ENCODE measurements at regions not wholly inside any gene's neighbourhood (a gene's known extent, or its start where the extent isn't known, plus 50 kb on each side); places are given as distances from the start of the nearest gene placed in this dataset.

- TF ChIP-seq PRRX2 (CRISPR knock-in tag; IDR thresholded peaks at IDR 0.05) (no peak), RELA (CRISPR knock-in tag; IDR thresholded peaks at IDR 0.05; ENCODE audit: borderline replicate concordance) (no peak), PREB (CRISPR knock-in tag; IDR thresholded peaks at IDR 0.05; ENCODE audit: borderline replicate concordance) (no peak), FOXP1 (CRISPR knock-in tag; IDR thresholded peaks at IDR 0.05; ENCODE audit: borderline replicate concordance) (no peak), ZNF317 (CRISPR knock-in tag; IDR thresholded peaks at IDR 0.05; ENCODE audit: borderline replicate concordance, low read depth) (no peak), JUN (CRISPR knock-in tag; IDR thresholded peaks at IDR 0.05) (no peak), AR (CRISPR knock-in tag; IDR thresholded peaks at IDR 0.05) (no peak), ZNF138 (CRISPR knock-in tag; conservative IDR thresholded peaks at IDR 0.05) (no peak)
Measured at GRCh38 chr14:59091976-59092375, 96.5 kb upstream of the DAAM1 start (continued).

- peaks cover 7% of the 10 kb centered on the region for H3K4me1 Mint-ChIP-seq
- ChIA-PET POLR2A (no interaction called here), CTCF (interaction anchor here (0.7 kb wide), 1 partner anchor 453 kb away, joined by 3 read pairs; no protein-coding TSS in a partner anchor)
- no peaks in the 10 kb centered on the region for H3K9me3 Mint-ChIP-seq
- ATAC-seq (no peak), DNase-seq (ENCODE audit: low spot score) (no peak)
- no peaks in the 10 kb centered on the region for H3K36me3 Mint-ChIP-seq
- no peak overlapping the region for H3K27ac Mint-ChIP-seq
- no peaks in the 10 kb centered on the region for H3K27me3 Mint-ChIP-seq (ENCODE audit: low read depth)
- no peak overlapping the region for H3K4me3 Mint-ChIP-seq
- TF ChIP-seq ZNF425 (CRISPR knock-in tag; conservative IDR thresholded peaks at IDR 0.05), result no peak
- no peak for TF ChIP-seq ZNF532 (CRISPR knock-in tag; IDR thresholded peaks at IDR 0.05; ENCODE audit: borderline replicate concordance)
- no peak for TF ChIP-seq ELF4 (CRISPR knock-in tag; IDR thresholded peaks at IDR 0.05; ENCODE audit: low read depth)
- no peak for TF ChIP-seq FOXP4 (CRISPR knock-in tag; IDR thresholded peaks at IDR 0.05)
- TF ChIP-seq ZNF423 (CRISPR knock-in tag; IDR thresholded peaks at IDR 0.05), result no peak
- no peak for TF ChIP-seq TEAD1 (CRISPR knock-in tag; IDR thresholded peaks at IDR 0.05)
- TF ChIP-seq ZNF121 (CRISPR knock-in tag; IDR thresholded peaks at IDR 0.05), result no peak
- TF ChIP-seq ZNF232 (CRISPR knock-in tag; IDR thresholded peaks at IDR 0.05), result no peak
- TF ChIP-seq SP1 (CRISPR knock-in tag; conservative IDR thresholded peaks at IDR 0.05), result no peak
- no peak for TF ChIP-seq ZNF281 (CRISPR knock-in tag; IDR thresholded peaks at IDR 0.05)
- TF ChIP-seq ATF1 (CRISPR knock-in tag; IDR thresholded peaks at IDR 0.05), result no peak
- no peak for TF ChIP-seq CREB1 (CRISPR knock-in tag; IDR thresholded peaks at IDR 0.05)
- TF ChIP-seq E2F5 (CRISPR knock-in tag; IDR thresholded peaks at IDR 0.05), result no peak
Measured at GRCh38 chr14:59093902-59094301, 94.6 kb upstream of the DAAM1 start.
